ENCODE measurements at regions not wholly inside any gene's neighbourhood (a gene's known extent, or its start where the extent isn't known, plus 50 kb on each side); places are given as distances from the start of the nearest gene placed in this dataset.

- peak; percentile 35 for TF ChIP-seq REST (IDR thresholded peaks at IDR 0.05; ENCODE audit: borderline replicate concordance)
- no peak for TF ChIP-seq REST (CRISPR knock-in tag; IDR thresholded peaks at IDR 0.05; ENCODE audit: low read depth)
Measured at GRCh38 chr13:38577048-38577447, 109.8 kb upstream of the FREM2 start (continued).

- Histone ChIP-seq H2AFZ (ENCODE audit: low read depth, low read length) (no peak overlapping the region), H3K4me3 (no peak overlapping the region), H3K9ac (ENCODE audit: insufficient read depth in 1 of 2, low read depth in 2 of 2, low read length in 2 of 2) (no peak overlapping the region), H3K4me2 (ENCODE audit: insufficient read depth, low read length) (no peak overlapping the region), H3K27me3 (ENCODE audit: control insufficient read depth in 2 of 2, insufficient read depth in 2 of 2, low read length in 2 of 2) (no peaks in the 10 kb centered on the region), H3K9me1 (ENCODE audit: control insufficient read depth, insufficient read depth, low read length) (no peaks in the 10 kb centered on the region), H4K20me1 (replicated peaks; ENCODE audit: control insufficient read depth, insufficient read depth, low read length) (no peaks in the 10 kb centered on the region), H3K79me2 (ENCODE audit: control insufficient read depth, insufficient read depth, low read length) (no peaks in the 10 kb centered on the region), H3K4me1 (replicated peaks in 1 of 2; ENCODE audit: control insufficient read depth in 2 of 2, insufficient read depth in 2 of 2, low read length in 2 of 2) (no peaks in the 10 kb centered on the region), H3K27ac (ENCODE audit: extremely low read depth, low read depth, low read length) (no peak overlapping the region), H3K9me3 (replicated peaks; ENCODE audit: control insufficient read depth, insufficient read depth, low read depth, low read length) (no peaks in the 10 kb centered on the region), H3K36me3 (ENCODE audit: control insufficient read depth, insufficient read depth, low read length) (no peaks in the 10 kb centered on the region)
- in situ Hi-C loops (cut with MboI): loop anchor here (25.0 kb wide), 1 partner anchor 1470 kb away; the partner anchor contains the start of gene CSNK1A1L
- ATAC-seq (peak; percentile 78), DNase-seq (ENCODE audit: extremely low read depth in 1 of 4, low spot score in 3 of 4) (peak; percentile 6 to 50 (median 11)), FAIRE-seq (no peak)
- 0% methylated on average over 2 of the region's 2 CpGs for WGBS (ENCODE audit: insufficient coverage, low coverage, missing lambda C conversion rate)
- ChIA-PET POLR2A (no interaction called here), CTCF (ENCODE audit: low intra/inter-chr PET ratio) (no interaction called here)
- BruUV-seq (replicated peaks): no TSS peak
- intact Hi-C loops (cut with micrococcal nuclease): loop anchor here (2.0 to 5.0 kb wide), 3 partner anchors 537 to 815 kb away; no protein-coding TSS in a partner anchor
- TF ChIP-seq RBFOX2 (IDR thresholded peaks at IDR 0.05; ENCODE audit: low read depth, low read length): no peak
- TF ChIP-seq RAD21 (CRISPR knock-in tag; conservative IDR thresholded peaks at IDR 0.05 in 1 of 2, IDR thresholded peaks at IDR 0.05 in 1 of 2): peak; percentile 40 to 53
- 0 out of 2 replicates have a peak, but pooled peaks have one; percentile 16 for TF ChIP-seq DEAF1 (CRISPR knock-in tag; IDR thresholded peaks at IDR 0.05)
- TF ChIP-seq ATF7 (IDR thresholded peaks at IDR 0.05): no peak
- TF ChIP-seq ZNF695 (CRISPR knock-in tag; IDR thresholded peaks at IDR 0.05): no peak
- TF ChIP-seq CTCF (IDR thresholded peaks at IDR 0.05 in 2 of 3, conservative IDR thresholded peaks at IDR 0.05 in 1 of 3; ENCODE audit: insufficient read depth in 2 of 3, low read depth in 1 of 3, low read length in 3 of 3): peak; percentile 30 to 50 (median 32); a peak in 3 of 6 replicates
- 0 out of 2 replicates have a peak, but pooled peaks have one; percentile 24 for TF ChIP-seq SMC3 (conservative IDR thresholded peaks at IDR 0.05; ENCODE audit: insufficient read depth, low read depth, low read length)
Measured at GRCh38 chr13:38582133-38582532, 104.7 kb upstream of the FREM2 start.
